ENCODE measurements at regions not wholly inside any gene's neighbourhood (a gene's known extent, or its start where the extent isn't known, plus 50 kb on each side); places are given as distances from the start of the nearest gene placed in this dataset.
"Not testable (repeated sequence)": the region's sequence is repeated elsewhere in the genome, so short reads cannot be mapped to it uniquely, and the experiment has no call there.

DNA sequence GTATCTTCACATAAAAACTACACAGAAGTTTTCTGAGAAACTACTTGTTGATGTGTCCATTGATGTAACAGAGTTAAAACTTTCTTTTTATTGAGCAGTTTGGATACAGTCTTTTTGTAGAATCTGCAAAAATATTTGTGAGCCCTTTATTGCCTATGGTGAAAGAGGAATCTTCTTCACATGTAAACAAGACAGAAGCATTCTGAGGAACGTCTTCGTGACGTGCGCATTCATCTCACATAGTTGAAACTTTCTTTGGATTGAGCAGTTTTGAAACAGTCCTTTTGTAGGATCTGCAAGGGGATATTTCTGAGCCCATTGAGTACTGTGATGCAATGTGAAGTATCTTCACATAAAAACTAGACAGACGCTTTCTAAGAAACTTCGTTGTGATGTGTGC, 3023.6 kb downstream of the TUBA3C start:
- TF ChIP-seq, protein P1, sequence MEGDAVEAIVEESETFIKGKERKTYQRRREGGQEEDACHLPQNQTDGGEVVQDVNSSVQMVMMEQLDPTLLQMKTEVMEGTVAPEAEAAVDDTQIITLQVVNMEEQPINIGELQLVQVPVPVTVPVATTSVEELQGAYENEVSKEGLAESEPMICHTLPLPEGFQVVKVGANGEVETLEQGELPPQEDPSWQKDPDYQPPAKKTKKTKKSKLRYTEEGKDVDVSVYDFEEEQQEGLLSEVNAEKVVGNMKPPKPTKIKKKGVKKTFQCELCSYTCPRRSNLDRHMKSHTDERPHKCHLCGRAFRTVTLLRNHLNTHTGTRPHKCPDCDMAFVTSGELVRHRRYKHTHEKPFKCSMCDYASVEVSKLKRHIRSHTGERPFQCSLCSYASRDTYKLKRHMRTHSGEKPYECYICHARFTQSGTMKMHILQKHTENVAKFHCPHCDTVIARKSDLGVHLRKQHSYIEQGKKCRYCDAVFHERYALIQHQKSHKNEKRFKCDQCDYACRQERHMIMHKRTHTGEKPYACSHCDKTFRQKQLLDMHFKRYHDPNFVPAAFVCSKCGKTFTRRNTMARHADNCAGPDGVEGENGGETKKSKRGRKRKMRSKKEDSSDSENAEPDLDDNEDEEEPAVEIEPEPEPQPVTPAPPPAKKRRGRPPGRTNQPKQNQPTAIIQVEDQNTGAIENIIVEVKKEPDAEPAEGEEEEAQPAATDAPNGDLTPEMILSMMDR (conservative IDR thresholded peaks at IDR 0.05; ENCODE audit: low read depth, low read length): not testable (repeated sequence)
- TF ChIP-seq EZH2phosphoT487 (IDR thresholded peaks at IDR 0.05; ENCODE audit: borderline replicate concordance, low read length): not testable (repeated sequence)
